ENCODE measurements at regions not wholly inside any gene's neighbourhood (a gene's known extent, or its start where the extent isn't known, plus 50 kb on each side); places are given as distances from the start of the nearest gene placed in this dataset.

DNA sequence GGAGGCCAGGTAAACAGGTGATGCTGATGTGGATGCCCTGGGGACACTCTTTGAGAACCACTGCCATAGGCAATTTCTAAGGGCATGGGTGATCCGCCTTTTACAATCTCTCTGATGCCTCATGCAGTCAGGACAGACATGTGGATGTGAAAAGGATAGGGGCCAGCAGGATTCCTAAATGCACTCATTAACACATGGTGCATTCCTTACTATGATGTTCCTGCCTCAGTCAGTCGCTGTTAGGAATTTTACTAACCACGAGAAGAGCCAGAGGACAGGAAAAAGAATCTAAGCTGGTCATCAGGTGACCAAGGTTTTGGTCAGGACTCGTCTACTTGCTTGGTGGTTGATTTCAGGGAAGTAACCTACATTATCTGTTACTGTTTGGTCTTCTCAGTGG is 191.0 kb downstream of the ARL4C start:
- H3K9ac ChIP-seq (ENCODE audit: low read length), result no peak overlapping the region
- DNase-seq (ENCODE audit: low read depth, low spot score) (no peak), ATAC-seq (no peak)
- no peak overlapping the region for H3K4me3 ChIP-seq (replicated peaks in 1 of 2; ENCODE audit: low read depth in 1 of 2, low read length in 2 of 2)
- no peaks in the 10 kb centered on the region for H3K36me3 ChIP-seq (ENCODE audit: control insufficient read depth in 1 of 2, insufficient read depth in 2 of 2, low read length in 2 of 2)
- intact Hi-C loops (cut with micrococcal nuclease), result no loop called here
- H2AFZ ChIP-seq (ENCODE audit: low read depth, low read length, poor library complexity, severe bottlenecking), result no peak overlapping the region
- no peak overlapping the region for H3K27ac ChIP-seq (ENCODE audit: low read depth, low read length)
- ChIA-PET POLR2A (no interaction called here), RAD21 (ENCODE audit: low non-redundant PET in 1 of 2, low total read pairs in 2 of 2, uncharacterized antibody in 2 of 2, unreplicated experiment in 2 of 2) (no interaction called here), CTCF (no interaction called here)
- H3K9me2 ChIP-seq (ENCODE audit: insufficient read depth), result no peaks in the 10 kb centered on the region
- H3K4me1 ChIP-seq (ENCODE audit: control insufficient read depth in 1 of 2, insufficient read depth in 2 of 2, low read length in 2 of 2), result peaks cover 0 to 6% of the 10 kb centered on the region in 2 experiments; a peak in 2 of 4 replicates
- no peaks in the 10 kb centered on the region for H3K27me3 ChIP-seq (ENCODE audit: insufficient read depth, low read length)
- H3K79me2 ChIP-seq (ENCODE audit: insufficient read depth, low read length), result no peaks in the 10 kb centered on the region
- BruUV-seq (replicated peaks), result no TSS peak
- no peak overlapping the region for H3K4me2 ChIP-seq (ENCODE audit: low read length)
- TF ChIP-seq CEBPB (IDR thresholded peaks at IDR 0.05; ENCODE audit: low read depth), result no peak
- no peaks in the 10 kb centered on the region for H4K20me1 ChIP-seq (ENCODE audit: insufficient read depth)
- peaks cover 0 to 4% of the 10 kb centered on the region in 2 experiments; a peak in 1 of 4 replicates for H3K9me3 ChIP-seq (ENCODE audit: control insufficient read depth in 1 of 2, insufficient read depth in 1 of 2, low read depth in 1 of 2, low read length in 2 of 2)

DNA sequence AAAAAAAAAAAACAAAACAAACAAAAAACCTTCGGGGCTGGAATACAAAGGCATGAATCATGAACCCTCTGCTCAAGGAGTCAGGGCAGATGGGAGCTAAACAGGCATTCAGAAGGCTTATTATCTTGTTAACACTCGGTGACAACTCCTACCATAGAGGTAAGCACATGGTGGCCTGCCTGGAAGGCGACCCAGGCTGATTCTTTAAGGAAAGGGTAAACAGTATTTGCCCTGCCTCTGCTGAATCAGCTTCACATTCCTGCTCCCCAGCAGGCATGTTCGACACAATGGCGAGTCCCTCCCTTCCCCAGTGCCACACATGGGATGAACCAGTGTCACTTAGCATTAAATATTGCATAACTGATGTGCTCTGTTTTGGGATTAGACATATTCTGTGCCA is 191.9 kb downstream of the ARL4C start:
- Histone ChIP-seq H4K20me1 (ENCODE audit: insufficient read depth) (no peaks in the 10 kb centered on the region), H2AFZ (ENCODE audit: low read depth, low read length, poor library complexity, severe bottlenecking) (no peak overlapping the region), H3K4me2 (ENCODE audit: low read length) (no peak overlapping the region), H3K27ac (ENCODE audit: low read depth, low read length) (no peak overlapping the region), H3K79me2 (ENCODE audit: insufficient read depth, low read length) (no peaks in the 10 kb centered on the region), H3K4me1 (ENCODE audit: control insufficient read depth in 1 of 2, insufficient read depth in 2 of 2, low read length in 2 of 2) (peaks cover 0 to 6% of the 10 kb centered on the region in 2 experiments; a peak in 2 of 4 replicates), H3K9me3 (ENCODE audit: control insufficient read depth in 1 of 2, insufficient read depth in 1 of 2, low read depth in 1 of 2, low read length in 2 of 2) (peaks cover 0 to 4% of the 10 kb centered on the region in 2 experiments; a peak in 1 of 4 replicates), H3K36me3 (ENCODE audit: control insufficient read depth in 1 of 2, insufficient read depth in 2 of 2, low read length in 2 of 2) (no peaks in the 10 kb centered on the region), H3K4me3 (replicated peaks in 1 of 2; ENCODE audit: low read depth in 1 of 2, low read length in 2 of 2) (no peak overlapping the region), H3K9ac (ENCODE audit: low read length) (no peak overlapping the region), H3K9me2 (ENCODE audit: insufficient read depth) (no peaks in the 10 kb centered on the region), H3K27me3 (ENCODE audit: insufficient read depth, low read length) (no peaks in the 10 kb centered on the region)
- DNase-seq (ENCODE audit: low read depth, low spot score) (no peak), ATAC-seq (no peak)
- BruUV-seq (replicated peaks), result no TSS peak
- POLR2A ChIA-PET, result no interaction called here
- RAD21 ChIA-PET (ENCODE audit: low non-redundant PET in 1 of 2, low total read pairs in 2 of 2, uncharacterized antibody in 2 of 2, unreplicated experiment in 2 of 2), result no interaction called here
- TF ChIP-seq, protein P1, sequence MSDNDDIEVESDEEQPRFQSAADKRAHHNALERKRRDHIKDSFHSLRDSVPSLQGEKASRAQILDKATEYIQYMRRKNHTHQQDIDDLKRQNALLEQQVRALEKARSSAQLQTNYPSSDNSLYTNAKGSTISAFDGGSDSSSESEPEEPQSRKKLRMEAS (IDR thresholded peaks at IDR 0.05), result no peak
- TF ChIP-seq SP1 (IDR thresholded peaks at IDR 0.05; ENCODE audit: low read depth) (no peak), YY1 (IDR thresholded peaks at IDR 0.05; ENCODE audit: extremely low read depth, insufficient replicate concordance, low read depth, low read length) (no peak), EZH2 (IDR thresholded peaks at IDR 0.05) (no peak), POLR2A (IDR thresholded peaks at IDR 0.05; ENCODE audit: borderline replicate concordance, extremely low read depth, insufficient read depth, insufficient read length) (no peak)
- TF ChIP-seq, protein P2, sequence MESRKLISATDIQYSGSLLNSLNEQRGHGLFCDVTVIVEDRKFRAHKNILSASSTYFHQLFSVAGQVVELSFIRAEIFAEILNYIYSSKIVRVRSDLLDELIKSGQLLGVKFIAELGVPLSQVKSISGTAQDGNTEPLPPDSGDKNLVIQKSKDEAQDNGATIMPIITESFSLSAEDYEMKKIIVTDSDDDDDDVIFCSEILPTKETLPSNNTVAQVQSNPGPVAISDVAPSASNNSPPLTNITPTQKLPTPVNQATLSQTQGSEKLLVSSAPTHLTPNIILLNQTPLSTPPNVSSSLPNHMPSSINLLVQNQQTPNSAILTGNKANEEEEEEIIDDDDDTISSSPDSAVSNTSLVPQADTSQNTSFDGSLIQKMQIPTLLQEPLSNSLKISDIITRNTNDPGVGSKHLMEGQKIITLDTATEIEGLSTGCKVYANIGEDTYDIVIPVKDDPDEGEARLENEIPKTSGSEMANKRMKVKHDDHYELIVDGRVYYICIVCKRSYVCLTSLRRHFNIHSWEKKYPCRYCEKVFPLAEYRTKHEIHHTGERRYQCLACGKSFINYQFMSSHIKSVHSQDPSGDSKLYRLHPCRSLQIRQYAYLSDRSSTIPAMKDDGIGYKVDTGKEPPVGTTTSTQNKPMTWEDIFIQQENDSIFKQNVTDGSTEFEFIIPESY (IDR thresholded peaks at IDR 0.05; ENCODE audit: extremely low read depth, insufficient replicate concordance, low read length), result no peak
- TF ChIP-seq, protein P3, sequence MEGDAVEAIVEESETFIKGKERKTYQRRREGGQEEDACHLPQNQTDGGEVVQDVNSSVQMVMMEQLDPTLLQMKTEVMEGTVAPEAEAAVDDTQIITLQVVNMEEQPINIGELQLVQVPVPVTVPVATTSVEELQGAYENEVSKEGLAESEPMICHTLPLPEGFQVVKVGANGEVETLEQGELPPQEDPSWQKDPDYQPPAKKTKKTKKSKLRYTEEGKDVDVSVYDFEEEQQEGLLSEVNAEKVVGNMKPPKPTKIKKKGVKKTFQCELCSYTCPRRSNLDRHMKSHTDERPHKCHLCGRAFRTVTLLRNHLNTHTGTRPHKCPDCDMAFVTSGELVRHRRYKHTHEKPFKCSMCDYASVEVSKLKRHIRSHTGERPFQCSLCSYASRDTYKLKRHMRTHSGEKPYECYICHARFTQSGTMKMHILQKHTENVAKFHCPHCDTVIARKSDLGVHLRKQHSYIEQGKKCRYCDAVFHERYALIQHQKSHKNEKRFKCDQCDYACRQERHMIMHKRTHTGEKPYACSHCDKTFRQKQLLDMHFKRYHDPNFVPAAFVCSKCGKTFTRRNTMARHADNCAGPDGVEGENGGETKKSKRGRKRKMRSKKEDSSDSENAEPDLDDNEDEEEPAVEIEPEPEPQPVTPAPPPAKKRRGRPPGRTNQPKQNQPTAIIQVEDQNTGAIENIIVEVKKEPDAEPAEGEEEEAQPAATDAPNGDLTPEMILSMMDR (IDR thresholded peaks at IDR 0.05 in 2 of 3, conservative IDR thresholded peaks at IDR 0.05 in 1 of 3; ENCODE audit: borderline replicate concordance in 1 of 3, insufficient read depth in 1 of 3, low read depth in 2 of 3, low read length in 2 of 3), result no peak
- CTCF ChIA-PET, result interaction anchor here (1.4 kb wide), 1 partner anchor 16 kb away, joined by 3 read pairs; no protein-coding TSS in a partner anchor
- intact Hi-C loops (cut with micrococcal nuclease), result no loop called here

Data from HCT116 (cell line).